GM12891 (cell line): ENCODE measurements at regions not wholly inside any gene's neighbourhood (a gene's known extent, or its start where the extent isn't known, plus 50 kb on each side); places are given as distances from the start of the nearest gene placed in this dataset.

ENCODE experiments used
- DNase-seq: peaks from one replicate; pipeline ENCODE4 v3.0.0; 2011; ENCODE audit warnings: low spot score; ENCODE audit not compliant: insufficient read length
- FAIRE-seq: peaks from 2 replicates; lab custom pipeline; 2011; peaks lifted over from hg19 to GRCh38; lab: Jason Lieb, UNC
- PAX5 ChIP-seq: IDR thresholded peaks from 2 replicates; pipeline ENCODE4 v1.6.1; 2011; ENCODE audit warnings: low read length, moderate library complexity, mild to moderate bottlenecking; ENCODE audit not compliant: insufficient read depth, severe bottlenecking
- POLR2A ChIP-seq: IDR thresholded peaks from 2 replicates; pipeline ENCODE4 v1.6.1; 2011; ENCODE audit warnings: low read depth, low read length, control low read depth
- POLR2AphosphoS5 ChIP-seq: IDR thresholded peaks from 2 replicates; pipeline ENCODE4 v1.6.1; 2011; ENCODE audit warnings: low read depth, low read length, control low read depth
- POU2F2 ChIP-seq: IDR thresholded peaks from 2 replicates; pipeline ENCODE4 v1.6.1; 2011; ENCODE audit warnings: low read depth, mild to moderate bottlenecking, control low read depth, low read length, moderate library complexity
- SPI1 ChIP-seq: IDR thresholded peaks from 2 replicates; pipeline ENCODE4 v1.6.1; 2011; ENCODE audit warnings: low read depth, low read length, control low read depth
- TAF1 ChIP-seq: IDR thresholded peaks from 2 replicates; pipeline ENCODE4 v1.6.1; 2011; ENCODE audit warnings: low read depth, low read length, control low read depth

DNA sequence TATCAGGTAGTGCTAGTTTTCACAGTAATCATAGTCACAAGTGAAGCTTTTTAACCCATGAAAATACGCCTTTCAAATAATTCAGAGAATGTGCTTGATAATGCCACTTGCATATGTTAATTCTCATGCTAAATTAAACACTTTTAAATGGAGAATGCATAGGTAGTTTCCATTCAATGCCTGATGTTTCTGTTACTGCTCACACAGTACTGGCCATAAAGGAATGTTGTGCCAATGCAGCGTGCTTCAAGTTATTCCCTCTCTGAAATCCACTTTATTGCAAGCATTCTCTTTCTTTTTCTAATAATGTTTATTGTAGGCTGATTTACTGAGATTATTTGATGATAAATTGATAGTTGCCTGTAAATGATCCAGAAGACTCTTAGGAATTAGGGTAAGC, 513.0 kb upstream of the KLF12 start:
- FAIRE-seq: no peak

DNA sequence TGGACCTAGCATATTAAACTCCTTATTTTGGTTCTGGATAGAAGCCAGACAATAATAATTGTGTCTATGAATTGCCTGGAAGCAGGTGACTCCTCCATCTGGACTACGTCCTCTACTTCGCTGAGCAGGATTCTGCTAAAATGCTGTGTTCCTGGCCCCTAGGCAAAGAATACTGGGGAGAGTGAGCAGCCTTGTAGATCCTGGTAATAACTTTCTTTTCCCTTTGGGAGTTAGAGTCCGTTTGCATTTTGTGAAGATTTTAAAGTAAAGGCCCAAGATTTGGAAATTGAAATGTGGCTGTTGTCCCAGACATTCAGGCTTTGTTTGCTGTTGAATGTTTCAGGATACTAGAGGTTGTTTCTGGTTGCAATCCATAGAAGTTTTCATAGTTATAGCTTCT, 511.9 kb upstream of the KLF12 start:
- TF ChIP-seq POU2F2 (no peak), SPI1 (no peak), POLR2AphosphoS5 (no peak), PAX5 (no peak), TAF1 (no peak), POLR2A (no peak)
- FAIRE-seq (no peak), DNase-seq (no peak)

More for the DNA sequence above, 513.0 kb upstream of the KLF12 start:
- no peak for DNase-seq
- TF ChIP-seq POLR2A: no peak
- TF ChIP-seq TAF1: no peak
- TF ChIP-seq POU2F2: no peak
- no peak for TF ChIP-seq POLR2AphosphoS5
- no peak for TF ChIP-seq PAX5
- TF ChIP-seq SPI1: no peak

DNA sequence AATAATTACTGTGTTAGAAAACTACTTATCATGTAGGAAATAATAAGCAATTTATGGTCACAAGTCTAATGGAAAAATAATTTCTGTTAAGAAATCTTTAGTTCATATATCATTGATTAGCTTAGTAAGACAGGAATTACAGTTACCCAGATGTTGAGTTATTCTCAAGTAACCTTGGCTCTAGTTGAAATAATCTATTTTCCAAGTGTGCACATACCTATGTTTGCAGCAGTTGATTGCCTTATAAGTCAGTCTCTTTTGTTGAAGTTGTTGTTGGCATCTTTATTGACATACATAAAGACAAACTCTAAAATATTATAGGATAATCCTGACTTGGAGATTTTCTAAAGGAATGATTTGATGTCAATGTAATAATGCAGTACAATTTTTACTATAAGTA, 511.4 kb upstream of the KLF12 start:
- DNase-seq (no peak), FAIRE-seq (no peak)
- TF ChIP-seq POLR2AphosphoS5 (no peak), POU2F2 (no peak), TAF1 (no peak)

DNA sequence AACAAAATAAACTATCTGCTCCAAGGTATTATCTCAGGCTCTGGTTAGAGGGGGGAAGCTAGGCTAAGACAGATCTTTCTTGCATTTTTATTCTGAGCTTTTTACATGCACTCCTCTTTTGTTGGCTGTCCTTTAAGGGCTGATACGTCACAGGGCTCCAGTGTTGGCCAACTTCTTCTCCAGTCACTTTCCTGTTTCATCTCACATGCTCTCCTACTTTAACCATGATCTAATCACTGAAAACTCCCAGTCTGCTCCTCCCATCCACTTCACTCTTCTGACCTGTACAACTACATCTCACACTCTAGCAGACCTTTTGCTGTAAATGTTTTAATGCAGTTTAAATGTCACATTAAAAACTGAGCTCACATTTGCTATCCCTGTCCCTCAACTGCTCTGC, 510.0 kb upstream of the KLF12 start:
- FAIRE-seq (no peak), DNase-seq (no peak)
- no peak for TF ChIP-seq POLR2A
- no peak for TF ChIP-seq TAF1
- no peak for TF ChIP-seq POLR2AphosphoS5
- TF ChIP-seq PAX5: no peak
- TF ChIP-seq SPI1: no peak
- TF ChIP-seq POU2F2: no peak

DNA sequence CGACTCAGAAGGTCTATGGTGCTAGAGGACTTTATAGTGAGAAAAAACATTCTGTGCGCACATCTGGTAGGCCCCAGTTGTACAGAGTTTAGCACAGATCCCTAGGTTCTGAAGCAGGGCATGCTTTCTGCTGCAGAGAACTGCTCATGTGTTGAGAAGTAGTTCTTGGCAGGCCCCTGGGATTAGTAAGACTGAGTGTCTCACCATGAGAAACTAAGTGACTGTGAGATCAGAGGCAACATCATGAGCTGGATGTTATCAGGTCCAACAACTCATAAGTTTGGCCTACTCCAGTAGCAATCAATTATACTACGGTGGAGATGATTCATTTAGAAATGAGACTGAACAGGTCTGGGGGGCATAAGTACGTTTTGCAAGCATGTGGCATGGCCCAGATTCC, 507.4 kb upstream of the KLF12 start:
- DNase-seq (no peak), FAIRE-seq (no peak)
- TF ChIP-seq PAX5 (no peak), POLR2AphosphoS5 (no peak), SPI1 (no peak), TAF1 (no peak), POU2F2 (no peak), POLR2A (no peak)

DNA sequence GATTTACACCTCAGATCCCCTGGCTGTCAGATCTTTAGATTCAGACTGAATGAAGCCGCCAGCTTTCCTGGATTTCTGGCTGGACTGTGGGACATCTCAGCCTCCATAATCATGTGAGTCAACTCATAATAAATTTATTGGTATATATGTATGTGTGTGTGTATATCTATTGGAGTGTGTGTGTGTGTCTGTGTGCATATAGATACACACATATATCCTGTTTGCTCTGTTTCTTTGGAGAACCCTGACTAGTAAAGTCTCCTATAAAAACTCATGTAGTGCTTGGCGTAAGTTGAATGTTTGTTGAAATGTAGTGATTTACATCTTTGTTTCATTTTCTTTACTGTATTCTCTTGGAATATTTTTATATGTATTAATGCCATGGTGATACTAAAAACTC, 499.5 kb upstream of the KLF12 start:
- DNase-seq (no peak), FAIRE-seq (no peak)
- no peak for TF ChIP-seq PAX5
- no peak for TF ChIP-seq TAF1
- TF ChIP-seq SPI1: no peak
- no peak for TF ChIP-seq POLR2A

DNA sequence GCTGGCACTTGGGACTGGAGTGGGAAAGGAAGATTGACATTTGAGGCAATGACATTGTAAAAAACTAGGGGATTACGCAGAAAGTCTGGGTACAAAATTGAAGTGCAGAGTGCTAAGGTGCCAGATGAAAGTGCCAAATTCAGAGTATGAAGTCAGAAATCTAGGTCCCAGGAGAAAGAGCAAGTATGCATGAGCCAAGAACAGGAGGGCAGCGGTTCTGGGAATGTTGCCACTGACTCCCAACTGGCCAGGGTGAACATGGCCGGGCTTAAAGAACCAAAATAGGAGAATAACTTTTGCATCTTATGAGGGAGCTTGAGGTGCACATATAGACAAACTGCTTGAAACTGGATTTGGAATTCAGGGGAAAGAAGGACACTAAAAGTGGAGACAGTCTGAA, 495.8 kb upstream of the KLF12 start:
- FAIRE-seq: no peak

DNA sequence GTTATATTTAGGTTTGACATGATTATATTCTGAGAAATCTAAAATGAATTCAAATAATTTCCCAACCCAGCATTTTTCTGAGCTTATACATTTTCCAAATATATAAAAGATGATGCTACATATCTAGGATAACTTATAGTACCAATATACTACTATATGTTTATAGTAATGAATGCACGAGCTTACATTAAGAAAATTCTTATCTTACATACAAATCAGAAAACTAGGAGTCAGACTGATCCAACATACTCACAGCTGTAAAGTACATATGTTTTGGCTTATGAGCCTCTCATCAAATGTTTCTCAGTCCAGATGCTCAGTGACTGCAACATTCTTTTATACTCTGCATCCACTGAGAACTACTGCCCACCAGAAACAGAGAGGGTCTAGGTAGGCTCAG, 491.3 kb upstream of the KLF12 start:
- DNase-seq (no peak), FAIRE-seq (no peak)
- TF ChIP-seq TAF1: no peak
- no peak for TF ChIP-seq POLR2AphosphoS5
- no peak for TF ChIP-seq PAX5
- no peak for TF ChIP-seq SPI1
- TF ChIP-seq POLR2A: no peak
- no peak for TF ChIP-seq POU2F2

More for the DNA sequence above, 495.8 kb upstream of the KLF12 start:
- TF ChIP-seq SPI1: no peak
- no peak for DNase-seq

DNA sequence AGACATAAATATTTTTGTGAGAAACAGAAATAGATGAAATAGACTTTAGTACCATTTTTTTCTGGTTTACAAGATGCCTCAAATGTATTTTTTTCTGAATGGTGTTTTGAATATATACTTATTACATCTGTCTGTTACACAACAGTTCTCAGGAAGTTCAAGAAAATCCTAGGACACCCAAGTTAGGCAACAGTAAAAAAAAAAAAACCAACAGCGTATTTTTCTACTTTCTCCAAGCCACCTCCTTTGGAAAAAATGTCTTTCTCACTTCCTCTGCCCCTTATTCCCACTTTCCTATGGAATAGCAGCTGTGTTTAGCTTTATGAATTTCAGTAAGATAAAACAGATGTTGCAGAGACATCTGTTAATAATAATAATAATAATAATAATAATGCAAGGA, 489.6 kb upstream of the KLF12 start:
- no peak for TF ChIP-seq PAX5
- no peak for TF ChIP-seq SPI1
- DNase-seq (no peak), FAIRE-seq (no peak)

DNA sequence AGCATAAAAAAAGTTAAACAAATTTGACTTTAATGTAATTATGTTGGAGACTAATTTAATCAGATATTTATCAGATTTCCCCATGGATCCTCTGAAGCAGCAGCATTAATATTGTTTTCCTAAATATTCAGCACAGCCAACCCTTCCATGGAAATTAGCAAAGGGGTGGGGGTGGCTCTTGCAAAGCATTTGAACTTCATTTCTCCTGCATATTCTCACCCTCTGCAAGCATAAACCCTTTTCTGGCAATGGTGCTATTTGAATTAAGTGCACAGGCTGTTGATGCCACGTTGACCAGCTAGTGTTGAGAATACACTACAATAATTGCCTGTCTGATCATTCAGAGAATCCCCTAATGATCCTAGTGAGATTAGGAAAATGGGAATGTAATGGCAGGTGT, 488.1 kb upstream of the KLF12 start:
- FAIRE-seq (no peak), DNase-seq (no peak)
- no peak for TF ChIP-seq POLR2AphosphoS5
- TF ChIP-seq SPI1: no peak
- TF ChIP-seq POU2F2: no peak
- TF ChIP-seq POLR2A: no peak
- TF ChIP-seq TAF1: no peak
- TF ChIP-seq PAX5: no peak

DNA sequence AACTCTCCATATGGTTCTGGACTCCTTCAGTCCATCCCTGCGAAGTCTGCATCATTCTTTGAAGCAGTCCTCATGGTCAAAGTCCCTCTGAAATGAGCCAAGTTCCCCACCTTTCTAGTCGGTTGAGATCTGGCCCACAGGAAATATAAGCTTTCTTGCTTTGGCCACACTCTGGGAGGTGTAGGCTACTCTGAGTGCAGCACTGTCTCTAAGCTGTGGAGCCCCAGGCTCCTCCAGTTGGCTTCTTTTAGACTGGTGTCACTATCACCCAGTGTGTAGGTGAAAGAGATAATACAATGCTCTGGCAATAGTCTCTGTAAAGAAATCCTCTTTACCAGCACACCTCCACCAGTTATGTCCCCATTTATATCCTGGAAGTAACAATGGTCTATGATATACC, 486.5 kb upstream of the KLF12 start:
- TF ChIP-seq TAF1 (no peak), POLR2AphosphoS5 (no peak), POLR2A (no peak), PAX5 (no peak), SPI1 (no peak), POU2F2 (no peak)
- FAIRE-seq (no peak), DNase-seq (no peak)
